PC-9 (cell line): ENCODE measurements at regions not wholly inside any gene's neighbourhood (a gene's known extent, or its start where the extent isn't known, plus 50 kb on each side); places are given as distances from the start of the nearest gene placed in this dataset.

Experiments
- BruUV-seq: library from RNA; stranded (reverse); fragments of 400-500 nt; replicated peaks from 2 replicates; lab custom pipeline; 2021; lab: Mats Ljungman, UMichigan
- CTCF ChIA-PET: fragments of 300-600 bp; sonication (Branson Sonifier 250); formaldehyde crosslinking; loops from one replicate; lab custom pipeline; 2022; ENCODE audit warnings: antibody characterized with exemption; lab: Charles Lee
- POLR2A ChIA-PET: fragments of 300-600 bp; sonication (Branson Sonifier 250); formaldehyde crosslinking; loops from one replicate; lab custom pipeline; 2022; ENCODE audit warnings: antibody characterized with exemption; ENCODE audit not compliant: unreplicated experiment; lab: Charles Lee
- DNase-seq, 2 experiments: peaks; one replicate each; pipeline versions ENCODE4 v3.0.0 to v3.0.0-alpha.2; 2015 to 2022; ENCODE audit warnings: mixed read lengths in 1 of 2
- H2AFZ ChIP-seq: fragments of 200-600 bp; sonication (generic); 2 replicates; pipeline ENCODE4 v1.8.1; 2017; ENCODE audit warnings: antibody characterized with exemption
- H3F3A ChIP-seq: fragments of 200-600 bp; sonication (generic); 2 replicates; pipeline ENCODE4 v1.8.1; 2017; ENCODE audit warnings: antibody characterized with exemption, mild to moderate bottlenecking, low read depth; ENCODE audit not compliant: insufficient read depth
- H3K27ac ChIP-seq: fragments of 200-600 bp; sonication (generic); 2 replicates; pipeline ENCODE4 v1.6.1; 2016; ENCODE audit warnings: mixed run types
- H3K27me3 ChIP-seq: fragments of 200-600 bp; sonication (generic); 2 replicates; pipeline ENCODE4 v1.6.1; 2016; ENCODE audit warnings: low read depth, mixed run types; ENCODE audit not compliant: insufficient read depth
- H3K36me3 ChIP-seq: fragments of 200-600 bp; sonication (generic); 2 replicates; pipeline ENCODE4 v1.6.1; 2016; ENCODE audit warnings: low read depth, mixed run types
- H3K4me1 ChIP-seq: fragments of 200-600 bp; sonication (generic); replicated peaks from 2 replicates; pipeline ENCODE4 v1.6.1; 2016; ENCODE audit warnings: mixed run types; ENCODE audit not compliant: insufficient read depth
- H3K4me2 ChIP-seq: fragments of 200-600 bp; sonication (generic); 2 replicates; pipeline ENCODE4 v1.6.1; 2017; ENCODE audit warnings: mixed run types
- H3K4me3 ChIP-seq: fragments of 200-600 bp; sonication (generic); 2 replicates; pipeline ENCODE4 v1.6.1; 2016; ENCODE audit warnings: mixed run types
- H3K79me2 ChIP-seq: fragments of 200-600 bp; sonication (generic); 2 replicates; pipeline ENCODE4 v1.6.1; 2017; ENCODE audit warnings: low read depth, mixed run types
- H3K9me2 ChIP-seq: fragments of 200-600 bp; sonication (generic); 2 replicates; pipeline ENCODE4 v1.8.1; 2017; ENCODE audit warnings: mild to moderate bottlenecking; ENCODE audit not compliant: insufficient read depth
- H3K9me3 ChIP-seq: fragments of 200-600 bp; sonication (generic); 2 replicates; pipeline ENCODE4 v1.8.1; 2016; ENCODE audit warnings: low read depth; ENCODE audit not compliant: insufficient read depth
- H4K20me1 ChIP-seq: fragments of 200-600 bp; sonication (generic); 2 replicates; pipeline ENCODE4 v1.8.1; 2017; ENCODE audit not compliant: insufficient read depth
- CTCF ChIP-seq: fragments of 200-600 bp; sonication (generic); conservative IDR thresholded peaks from 2 replicates; pipeline ENCODE4 v1.6.1; 2017; ENCODE audit warnings: mixed run types, antibody characterized with exemption, mild to moderate bottlenecking, moderate library complexity
- EZH2 ChIP-seq: fragments of 200-600 bp; sonication (generic); IDR thresholded peaks from 2 replicates; pipeline ENCODE4 v1.8.0; 2017; ENCODE audit warnings: antibody characterized with exemption, low read depth
- intact Hi-C: fragments of 100-400 bp; cut with micrococcal nuclease; formaldehyde crosslinking; loops from one replicate; pipeline ENCODE4 v1.10.0; 2022; ENCODE audit not compliant: unreplicated experiment

GRCh38 chr10:3712707-3713106 is 72.3 kb downstream of the KLF6 start:
- no peaks in the 10 kb centered on the region for H3K4me1 ChIP-seq
- intact Hi-C loops, result no loop called here
- peaks cover 5% of the 10 kb centered on the region; the same call in 1 of the 2 replicates for H3F3A ChIP-seq
- H3K27ac ChIP-seq, result no peak overlapping the region
- DNase-seq, result no peak
- no peak overlapping the region for H3K4me2 ChIP-seq
- no peaks in the 10 kb centered on the region for H3K36me3 ChIP-seq
- H3K4me3 ChIP-seq, result no peak overlapping the region
- ChIA-PET POLR2A (no interaction called here), CTCF (no interaction called here)
- no peaks in the 10 kb centered on the region for H4K20me1 ChIP-seq
- no peaks in the 10 kb centered on the region for H3K79me2 ChIP-seq
- H3K9me3 ChIP-seq, result no peaks in the 10 kb centered on the region; the same call in 1 of the 2 replicates
- TF ChIP-seq CTCF (no peak), EZH2 (no peak)
- no peak overlapping the region for H2AFZ ChIP-seq
- no peaks in the 10 kb centered on the region for H3K27me3 ChIP-seq
- BruUV-seq, result no TSS peak
- no peaks in the 10 kb centered on the region for H3K9me2 ChIP-seq

- Histone ChIP-seq H3K27me3 (no peaks in the 10 kb centered on the region), H3K9me2 (no peaks in the 10 kb centered on the region), H3K36me3 (no peaks in the 10 kb centered on the region), H3K27ac (no peak overlapping the region), H3F3A (peaks cover 5% of the 10 kb centered on the region; the same call in 1 of the 2 replicates), H3K4me1 (no peaks in the 10 kb centered on the region), H3K79me2 (no peaks in the 10 kb centered on the region), H3K4me3 (no peak overlapping the region), H3K9me3 (no peaks in the 10 kb centered on the region; the same call in 1 of the 2 replicates), H4K20me1 (no peaks in the 10 kb centered on the region), H2AFZ (no peak overlapping the region), H3K4me2 (no peak overlapping the region)
- ChIA-PET CTCF (no interaction called here), POLR2A (no interaction called here)
- TF ChIP-seq EZH2 (no peak), CTCF (no peak)
- BruUV-seq, result no TSS peak
- intact Hi-C loops, result no loop called here
- no peak for DNase-seq
Measured at GRCh38 chr10:3711918-3712317, 73.1 kb downstream of the KLF6 start.

- H3K4me3 ChIP-seq, result no peak overlapping the region
- no peaks in the 10 kb centered on the region for H4K20me1 ChIP-seq
- POLR2A ChIA-PET, result no interaction called here
- peaks cover 5% of the 10 kb centered on the region; the same call in 1 of the 2 replicates for H3F3A ChIP-seq
- no peaks in the 10 kb centered on the region for H3K36me3 ChIP-seq
- DNase-seq, result no peak
- H3K79me2 ChIP-seq, result no peaks in the 10 kb centered on the region
- TF ChIP-seq EZH2 (no peak), CTCF (no peak)
- H3K9me2 ChIP-seq, result no peaks in the 10 kb centered on the region
- intact Hi-C loops, result no loop called here
- H3K27me3 ChIP-seq, result no peaks in the 10 kb centered on the region
- H2AFZ ChIP-seq, result no peak overlapping the region
- CTCF ChIA-PET, result no interaction called here
- no TSS peak for BruUV-seq
- H3K4me2 ChIP-seq, result no peak overlapping the region
- no peaks in the 10 kb centered on the region for H3K4me1 ChIP-seq
- H3K27ac ChIP-seq, result no peak overlapping the region
- H3K9me3 ChIP-seq, result no peaks in the 10 kb centered on the region; the same call in 1 of the 2 replicates
Measured at GRCh38 chr10:3710764-3711163, 74.2 kb downstream of the KLF6 start.
